ENCODE measurements at regions not wholly inside any gene's neighbourhood (a gene's known extent, or its start where the extent isn't known, plus 50 kb on each side); places are given as distances from the start of the nearest gene placed in this dataset.
A peak's percentile ranks its signal among the peaks of the same experiment; 100 is the strongest.

GRCh38 chr12:24175284-24175683 is 225.8 kb upstream of the SOX5 start:
- Histone ChIP-seq H2AFZ (ENCODE audit: low read depth, low read length) (no peak overlapping the region), H4K20me1 (ENCODE audit: insufficient read depth, low read length) (peaks cover 34% of the 10 kb centered on the region), H3K27me3 (ENCODE audit: low read depth, low read length) (no peaks in the 10 kb centered on the region), H3K4me2 (ENCODE audit: low read length) (no peak overlapping the region), H3K27ac (ENCODE audit: low read length) (peak overlapping the region; percentile 95), H3K4me1 (ENCODE audit: low read length) (peaks cover 57% of the 10 kb centered on the region), H3K36me3 (replicated peaks; ENCODE audit: low read depth, low read length) (peaks cover 20% of the 10 kb centered on the region), H3K79me2 (ENCODE audit: low read length) (peaks cover 74% of the 10 kb centered on the region), H3K9ac (ENCODE audit: low read length) (no peak overlapping the region), H3K4me3 (ENCODE audit: low read length) (no peak overlapping the region), H3K9me3 (ENCODE audit: insufficient read depth, low read length) (no peaks in the 10 kb centered on the region)
- TF ChIP-seq CTCF (IDR thresholded peaks at IDR 0.05; ENCODE audit: low read depth, low read length) (no peak), EZH2phosphoT487 (IDR thresholded peaks at IDR 0.05; ENCODE audit: low read depth) (no peak)

GRCh38 chr12:24173067-24173466 is 223.6 kb upstream of the SOX5 start:
- H3K27me3 ChIP-seq (ENCODE audit: low read depth, low read length): no peaks in the 10 kb centered on the region
- peak overlapping the region; percentile 65 for H3K9ac ChIP-seq (ENCODE audit: low read length)
- H2AFZ ChIP-seq (ENCODE audit: low read depth, low read length): no peak overlapping the region
- H3K36me3 ChIP-seq (replicated peaks; ENCODE audit: low read depth, low read length): peaks cover 27% of the 10 kb centered on the region
- peak overlapping the region; percentile 95 for H3K27ac ChIP-seq (ENCODE audit: low read length)
- TF ChIP-seq CTCF (IDR thresholded peaks at IDR 0.05; ENCODE audit: low read depth, low read length) (no peak), EZH2phosphoT487 (IDR thresholded peaks at IDR 0.05; ENCODE audit: low read depth) (no peak)
- H3K9me3 ChIP-seq (ENCODE audit: insufficient read depth, low read length): no peaks in the 10 kb centered on the region
- H4K20me1 ChIP-seq (ENCODE audit: insufficient read depth, low read length): peaks cover 32% of the 10 kb centered on the region
- H3K4me1 ChIP-seq (ENCODE audit: low read length): peaks cover 59% of the 10 kb centered on the region
- peak overlapping the region; percentile 51 for H3K4me3 ChIP-seq (ENCODE audit: low read length)
- peaks cover 82% of the 10 kb centered on the region for H3K79me2 ChIP-seq (ENCODE audit: low read length)
- H3K4me2 ChIP-seq (ENCODE audit: low read length): peak overlapping the region; percentile 66

- H3K27me3 ChIP-seq (ENCODE audit: low read depth, low read length): no peaks in the 10 kb centered on the region
- no peak for TF ChIP-seq CTCF (IDR thresholded peaks at IDR 0.05; ENCODE audit: low read depth, low read length)
- TF ChIP-seq EZH2phosphoT487 (IDR thresholded peaks at IDR 0.05; ENCODE audit: low read depth): no peak
- peak overlapping the region; percentile 66 for H3K4me2 ChIP-seq (ENCODE audit: low read length)
- peak overlapping the region; percentile 51 for H3K4me3 ChIP-seq (ENCODE audit: low read length)
- peaks cover 82% of the 10 kb centered on the region for H3K79me2 ChIP-seq (ENCODE audit: low read length)
- H3K9me3 ChIP-seq (ENCODE audit: insufficient read depth, low read length): no peaks in the 10 kb centered on the region
- H3K9ac ChIP-seq (ENCODE audit: low read length): peak overlapping the region; percentile 65
- no peak overlapping the region for H2AFZ ChIP-seq (ENCODE audit: low read depth, low read length)
- peak overlapping the region; percentile 95 for H3K27ac ChIP-seq (ENCODE audit: low read length)
- H3K4me1 ChIP-seq (ENCODE audit: low read length): peaks cover 57% of the 10 kb centered on the region
- peaks cover 24% of the 10 kb centered on the region for H3K36me3 ChIP-seq (replicated peaks; ENCODE audit: low read depth, low read length)
- peaks cover 30% of the 10 kb centered on the region for H4K20me1 ChIP-seq (ENCODE audit: insufficient read depth, low read length)
Measured at GRCh38 chr12:24172773-24173066, 223.2 kb upstream of the SOX5 start.

GRCh38 chr12:24172031-24172772 is 222.7 kb upstream of the SOX5 start:
- H3K4me3 ChIP-seq (ENCODE audit: low read length): peak overlapping the region; percentile 51
- H3K4me1 ChIP-seq (ENCODE audit: low read length): peaks cover 56% of the 10 kb centered on the region
- TF ChIP-seq CTCF (IDR thresholded peaks at IDR 0.05; ENCODE audit: low read depth, low read length): no peak
- TF ChIP-seq EZH2phosphoT487 (IDR thresholded peaks at IDR 0.05; ENCODE audit: low read depth): no peak
- H3K27ac ChIP-seq (ENCODE audit: low read length): peak overlapping the region; percentile 95
- H3K36me3 ChIP-seq (replicated peaks; ENCODE audit: low read depth, low read length): peaks cover 22% of the 10 kb centered on the region
- H2AFZ ChIP-seq (ENCODE audit: low read depth, low read length): no peak overlapping the region
- no peaks in the 10 kb centered on the region for H3K27me3 ChIP-seq (ENCODE audit: low read depth, low read length)
- no peaks in the 10 kb centered on the region for H3K9me3 ChIP-seq (ENCODE audit: insufficient read depth, low read length)
- peak overlapping the region; percentile 66 for H3K4me2 ChIP-seq (ENCODE audit: low read length)
- H3K9ac ChIP-seq (ENCODE audit: low read length): peak overlapping the region; percentile 65
- peaks cover 81% of the 10 kb centered on the region for H3K79me2 ChIP-seq (ENCODE audit: low read length)
- H4K20me1 ChIP-seq (ENCODE audit: insufficient read depth, low read length): peaks cover 32% of the 10 kb centered on the region

All from OCI-LY3 (cell line).